H1 (cell line): ENCODE measurements at regions not wholly inside any gene's neighbourhood (a gene's known extent, or its start where the extent isn't known, plus 50 kb on each side); places are given as distances from the start of the nearest gene placed in this dataset.

ENCODE experiments used
- CTCF ChIA-PET: fragments of 300-600 bp; sonication (Branson Sonifier 250); formaldehyde crosslinking; loops from one replicate; lab custom pipeline; 2021; ENCODE audit not compliant: partially characterized antibody; lab: Charles Lee
- POLR2A ChIA-PET: fragments of 300-600 bp; sonication (Branson Sonifier 250); formaldehyde crosslinking; loops from one replicate; lab custom pipeline; 2021; ENCODE audit warnings: inconsistent platforms; ENCODE audit not compliant: partially characterized antibody; lab: Charles Lee
- DNase-seq, 2 experiments: peaks; one replicate each; pipeline versions ENCODE4 v3.0.0 to v3.0.0-alpha.2; 2010 to 2022; ENCODE audit warnings: low spot score in 2 of 2, low read depth in 1 of 2, mixed read lengths in 1 of 2
- FAIRE-seq: peaks from 2 replicates; lab custom pipeline; 2011; peaks lifted over from hg19 to GRCh38; lab: Jason Lieb, UNC
- H2AFZ ChIP-seq: 2 replicates; pipeline ENCODE4 v1.8.1; 2012; ENCODE audit warnings: low read length, inconsistent platforms
- H2AK5ac ChIP-seq: 2 replicates; pipeline ENCODE4 v1.6.1; 2013; ENCODE audit warnings: low read depth, low read length
- H2BK120ac ChIP-seq: replicated peaks from 2 replicates; pipeline ENCODE3; 2013; ENCODE audit warnings: low read depth, low read length, inconsistent platforms
- H2BK12ac ChIP-seq: 2 replicates; pipeline ENCODE4 v1.6.1; 2013; ENCODE audit warnings: low read depth, low read length
- H2BK15ac ChIP-seq: 2 replicates; pipeline ENCODE4 v1.6.1; 2013; ENCODE audit warnings: low read length
- H2BK20ac ChIP-seq: 2 replicates; pipeline ENCODE4 v1.6.1; 2013; ENCODE audit warnings: low read length
- H2BK5ac ChIP-seq: 2 replicates; pipeline ENCODE4 v1.6.1; 2013; ENCODE audit warnings: low read depth, low read length
- H3K14ac ChIP-seq: 2 replicates; pipeline ENCODE4 v1.6.1; 2013; ENCODE audit warnings: inconsistent platforms; ENCODE audit not compliant: insufficient read length
- H3K18ac ChIP-seq: 2 replicates; pipeline ENCODE4 v1.6.1; 2013; ENCODE audit warnings: low read length; ENCODE audit errors: extremely low read depth
- H3K23ac ChIP-seq: 2 replicates; pipeline ENCODE4 v1.6.1; 2013; ENCODE audit warnings: inconsistent platforms; ENCODE audit not compliant: insufficient read length
- H3K23me2 ChIP-seq: 2 replicates; pipeline ENCODE4 v1.6.1; 2013; ENCODE audit warnings: low read depth, low read length
- H3K27ac ChIP-seq: 2 replicates; pipeline ENCODE4 v1.6.1; 2011; ENCODE audit warnings: low read depth, low read length, inconsistent platforms
- H3K27me3 ChIP-seq, 4 experiments: replicated peaks in 1 of 4; 1 replicate in 1 of 4; 2 replicates in 3 of 4; pipeline versions ENCODE4 v1.6.1 to v1.8.1; 2011 to 2013; ENCODE audit warnings: low read length in 3 of 4, mild to moderate bottlenecking in 3 of 4, inconsistent platforms in 2 of 4, mixed read lengths in 2 of 4, moderate library complexity in 1 of 4; ENCODE audit not compliant: control insufficient read depth in 3 of 4, insufficient read depth in 3 of 4; ENCODE audit errors: extremely low read depth in 1 of 4
- H3K36me3 ChIP-seq, 4 experiments: 2 replicates each; pipeline versions ENCODE4 v1.6.1 to v1.8.1; 2011 to 2013; ENCODE audit warnings: mild to moderate bottlenecking in 4 of 4, low read length in 3 of 4, moderate library complexity in 2 of 4, control low read depth in 1 of 4, inconsistent platforms in 1 of 4; ENCODE audit not compliant: insufficient read depth in 4 of 4, control insufficient read depth in 2 of 4
- H3K4ac ChIP-seq: replicated peaks from 2 replicates; pipeline ENCODE3; 2013; ENCODE audit warnings: low read length, low read depth, mixed read lengths, inconsistent platforms; ENCODE audit not compliant: insufficient read length
- H3K4me1 ChIP-seq, 4 experiments: replicated peaks in 1 of 4; 1 replicate in 1 of 4; 2 replicates in 3 of 4; pipeline versions ENCODE4 v1.6.1 to v1.8.1; 2011 to 2013; ENCODE audit warnings: low read length in 3 of 4, inconsistent platforms in 2 of 4, mixed read lengths in 1 of 4; ENCODE audit not compliant: insufficient read depth in 4 of 4, control insufficient read depth in 3 of 4
- H3K4me2 ChIP-seq, 2 experiments: 2 replicates each; pipeline versions ENCODE4 v1.6.1 to v1.8.1; 2011 to 2013; ENCODE audit warnings: low read depth in 2 of 2, low read length in 2 of 2, control low read depth in 1 of 2, inconsistent platforms in 1 of 2, mild to moderate bottlenecking in 1 of 2; ENCODE audit not compliant: insufficient read depth in 1 of 2
- H3K4me3 ChIP-seq, 4 experiments: fragments of 200-600, 300-600 bp in 1 of 4; sonication (generic), shearing (Covaris generic), sonication (Bioruptor Twin) in 1 of 4; 2 replicates each; pipeline versions ENCODE4 v1.5.1 to v1.8.1; 2011 to 2016; ENCODE audit warnings: low read length in 4 of 4, low read depth in 3 of 4, control low read depth in 2 of 4, inconsistent platforms in 2 of 4, mild to moderate bottlenecking in 2 of 4, mixed read lengths in 1 of 4, moderate library complexity in 1 of 4; ENCODE audit not compliant: insufficient read depth in 2 of 4; ENCODE audit errors: extremely low read depth in 1 of 4
- H3K56ac ChIP-seq: replicated peaks from 2 replicates; pipeline ENCODE3; 2013; ENCODE audit warnings: low read depth, mild to moderate bottlenecking, mixed read lengths, low read length, inconsistent platforms; ENCODE audit not compliant: insufficient read length
- H3K79me1 ChIP-seq: 2 replicates; pipeline ENCODE4 v1.6.1; 2013; ENCODE audit warnings: low read depth, low read length, control low read depth
- H3K79me2 ChIP-seq, 2 experiments: 2 replicates each; pipeline versions ENCODE4 v1.6.1 to v1.8.1; 2012 to 2013; ENCODE audit warnings: low read length in 2 of 2, mild to moderate bottlenecking in 2 of 2, inconsistent platforms in 1 of 2; ENCODE audit not compliant: insufficient read depth in 2 of 2, control insufficient read depth in 1 of 2
- H3K9ac ChIP-seq, 4 experiments: replicated peaks in 1 of 4; 1 replicate in 1 of 4; 2 replicates in 3 of 4; pipeline versions ENCODE4 v1.6.1 to v1.8.1; 2011 to 2013; ENCODE audit warnings: low read depth in 3 of 4, low read length in 3 of 4, control low read depth in 2 of 4, mild to moderate bottlenecking in 2 of 4, moderate library complexity in 2 of 4, inconsistent platforms in 1 of 4; ENCODE audit errors: extremely low read depth in 1 of 4
- H3K9me3 ChIP-seq, 2 experiments: 2 replicates each; pipeline versions ENCODE4 v1.6.1 to v1.8.1; 2012 to 2013; ENCODE audit warnings: mild to moderate bottlenecking in 2 of 2, moderate library complexity in 2 of 2, control low read depth in 1 of 2, inconsistent platforms in 1 of 2, low read depth in 1 of 2, low read length in 1 of 2, mixed read lengths in 1 of 2; ENCODE audit not compliant: insufficient read depth in 2 of 2
- H4K20me1 ChIP-seq, 2 experiments: replicated peaks in 1 of 2; 2 replicates each; pipeline versions ENCODE3 to v1.8.1; 2011 to 2013; ENCODE audit warnings: inconsistent platforms in 2 of 2, low read length in 2 of 2, mild to moderate bottlenecking in 1 of 2; ENCODE audit not compliant: insufficient read depth in 2 of 2, control insufficient read depth in 1 of 2
- H4K5ac ChIP-seq: 2 replicates; pipeline ENCODE4 v1.6.1; 2013; ENCODE audit warnings: low read length, low read depth, mixed read lengths, inconsistent platforms; ENCODE audit not compliant: insufficient read length
- H4K8ac ChIP-seq: 2 replicates; pipeline ENCODE4 v1.8.0; 2013; ENCODE audit warnings: mild to moderate bottlenecking, moderate library complexity, low read length, inconsistent platforms; ENCODE audit not compliant: insufficient read depth; ENCODE audit errors: extremely low read depth
- H4K91ac ChIP-seq: replicated peaks from 2 replicates; pipeline ENCODE3; 2013; ENCODE audit warnings: low read length, mixed read lengths, inconsistent platforms; ENCODE audit not compliant: insufficient read length
- BRCA1 ChIP-seq: IDR thresholded peaks from 2 replicates; pipeline ENCODE4 v1.6.1; 2012; ENCODE audit warnings: low read depth, low read length, improper control_type of control experiment
- E2F6 ChIP-seq: IDR thresholded peaks from 2 replicates; pipeline ENCODE4 v1.6.1; 2012; ENCODE audit warnings: inconsistent platforms
- GTF2F1 ChIP-seq: IDR thresholded peaks from 2 replicates; pipeline ENCODE4 v1.6.1; 2012; ENCODE audit warnings: low read depth, low read length, improper control_type of control experiment, borderline replicate concordance
- MAFK ChIP-seq: IDR thresholded peaks from 2 replicates; pipeline ENCODE4 v1.6.1; 2012; ENCODE audit warnings: low read depth, mild to moderate bottlenecking, improper control_type of control experiment, low read length
- TEAD4 ChIP-seq: IDR thresholded peaks from 2 replicates; pipeline ENCODE4 v1.6.1; 2012; ENCODE audit warnings: low read depth, low read length, inconsistent platforms, mixed read lengths
- WGBS, 2 experiments: shearing (Covaris generic) in 1 of 2; methylation state at CpG; one replicate each; pipeline versions ENCODE4 v1.1.6 to v1.1.7; 2013 to 2015; ENCODE audit warnings: low lambda C conversion rate in 2 of 2, mixed read lengths in 2 of 2, inconsistent platforms in 1 of 2, low coverage in 1 of 2, missing lambda C conversion rate in 1 of 2; ENCODE audit not compliant: insufficient replicate concordance in 2 of 2, insufficient coverage in 1 of 2, insufficient read length in 1 of 2; ENCODE audit errors: extremely low coverage in 1 of 2, missing lambda C conversion rate in 1 of 2; 5-methylcytosine and 5-hydroxymethylcytosine counted together

DNA sequence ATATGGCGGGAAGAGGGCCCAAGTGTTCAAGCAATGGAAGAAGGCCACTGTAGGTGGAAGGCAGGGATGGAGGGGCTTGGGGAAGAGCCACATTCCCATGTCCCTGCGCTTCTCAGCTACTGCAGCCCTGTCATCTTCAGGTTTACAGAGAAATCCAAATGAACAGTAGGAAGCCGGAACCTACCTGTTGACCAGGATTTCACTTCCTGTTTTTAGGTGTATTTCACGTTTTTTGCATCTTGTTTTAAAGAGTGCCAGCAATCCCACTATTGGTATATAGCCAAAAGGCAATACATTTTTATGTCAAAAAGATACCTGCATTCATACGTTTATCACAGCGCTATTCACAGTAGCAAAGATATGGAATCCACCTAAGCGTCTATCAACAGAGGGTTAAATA lies 159.2 kb downstream of the SLC35B3 start:
- Histone ChIP-seq H3K4me2 (no peak overlapping the region), H2BK12ac (no peak overlapping the region), H2BK20ac (no peak overlapping the region), H3K79me2 (no peaks in the 10 kb centered on the region), H3K27ac (no peak overlapping the region), H3K36me3 (no peaks in the 10 kb centered on the region), H3K4ac (no peak overlapping the region), H2AK5ac (no peak overlapping the region), H3K18ac (no peak overlapping the region), H3K23ac (no peak overlapping the region), H2BK5ac (no peak overlapping the region), H2BK15ac (no peak overlapping the region), H3K4me3 (no peak overlapping the region), H4K91ac (no peak overlapping the region), H3K9ac (no peak overlapping the region), H2BK120ac (no peak overlapping the region), H3K23me2 (no peaks in the 10 kb centered on the region), H3K9me3 (no peaks in the 10 kb centered on the region), H3K14ac (no peak overlapping the region), H3K79me1 (no peaks in the 10 kb centered on the region), H4K20me1 (no peaks in the 10 kb centered on the region), H2AFZ (no peak overlapping the region), H3K4me1 (peaks cover 2 to 15% (median 9%) of the 10 kb centered on the region in 4 experiments), H3K27me3 (no peaks in the 10 kb centered on the region), H4K5ac (no peak overlapping the region), H3K56ac (no peak overlapping the region), H4K8ac (no peak overlapping the region)
- ChIA-PET CTCF (no interaction called here), POLR2A (no interaction called here)
- TF ChIP-seq GTF2F1 (no peak), E2F6 (no peak), TEAD4 (no peak), BRCA1 (no peak), MAFK (no peak)
- FAIRE-seq = no peak
- no peak for DNase-seq
- 91% methylated on average over 7 of the region's 7 CpGs; no CpG with 5 or more reads in 1 of the 2 experiments for WGBS, 2 experiments
